DND-41 (cell line): ENCODE measurements at regions not wholly inside any gene's neighbourhood (a gene's known extent, or its start where the extent isn't known, plus 50 kb on each side); places are given as distances from the start of the nearest gene placed in this dataset.

Experiments used
- EZH2 ChIP-seq: IDR thresholded peaks from 3 replicates; pipeline ENCODE4 v1.6.1; 2012; ENCODE audit warnings: borderline replicate concordance, low read depth, mild to moderate bottlenecking, moderate library complexity, low read length, inconsistent platforms; ENCODE audit not compliant: severe bottlenecking
- TF ChIP-seq, protein P1 (sequence below): IDR thresholded peaks from 2 replicates; pipeline ENCODE4 v1.5.1; 2012; ENCODE audit warnings: borderline replicate concordance, low read length, moderate library complexity, mild to moderate bottlenecking; ENCODE audit not compliant: poor library complexity, severe bottlenecking; ENCODE audit errors: extremely low read depth

DNA sequence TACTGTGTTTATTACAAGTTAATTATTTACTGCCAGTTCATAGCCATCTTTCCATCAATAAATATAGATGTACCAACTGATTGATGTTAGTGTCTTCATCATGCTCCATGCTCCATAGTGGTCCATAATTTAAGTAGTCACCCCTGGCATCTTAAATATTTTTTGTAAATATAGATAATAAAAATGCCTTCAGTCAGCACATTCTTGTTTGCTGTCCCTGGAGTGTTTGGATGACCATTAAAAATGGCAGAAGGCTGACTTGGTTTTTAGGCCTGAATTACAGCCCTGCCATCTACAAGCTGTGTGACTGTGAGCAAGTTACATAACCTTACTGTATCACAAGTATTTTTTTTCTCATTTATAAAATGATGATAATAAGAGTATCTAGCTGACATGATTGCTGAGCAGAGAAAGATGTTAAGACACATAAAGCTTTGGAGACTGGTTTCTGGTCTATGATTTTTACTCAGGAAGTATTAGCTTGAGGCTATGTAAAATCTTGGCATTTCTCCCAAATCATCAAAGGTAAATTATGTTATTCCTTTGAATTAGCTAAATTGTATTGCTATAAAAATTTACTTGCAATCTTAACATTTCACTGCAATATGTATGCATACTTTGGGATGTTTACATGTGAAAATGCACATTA lies 427.2 kb downstream of the USP25 start:
- TF ChIP-seq, protein P1, sequence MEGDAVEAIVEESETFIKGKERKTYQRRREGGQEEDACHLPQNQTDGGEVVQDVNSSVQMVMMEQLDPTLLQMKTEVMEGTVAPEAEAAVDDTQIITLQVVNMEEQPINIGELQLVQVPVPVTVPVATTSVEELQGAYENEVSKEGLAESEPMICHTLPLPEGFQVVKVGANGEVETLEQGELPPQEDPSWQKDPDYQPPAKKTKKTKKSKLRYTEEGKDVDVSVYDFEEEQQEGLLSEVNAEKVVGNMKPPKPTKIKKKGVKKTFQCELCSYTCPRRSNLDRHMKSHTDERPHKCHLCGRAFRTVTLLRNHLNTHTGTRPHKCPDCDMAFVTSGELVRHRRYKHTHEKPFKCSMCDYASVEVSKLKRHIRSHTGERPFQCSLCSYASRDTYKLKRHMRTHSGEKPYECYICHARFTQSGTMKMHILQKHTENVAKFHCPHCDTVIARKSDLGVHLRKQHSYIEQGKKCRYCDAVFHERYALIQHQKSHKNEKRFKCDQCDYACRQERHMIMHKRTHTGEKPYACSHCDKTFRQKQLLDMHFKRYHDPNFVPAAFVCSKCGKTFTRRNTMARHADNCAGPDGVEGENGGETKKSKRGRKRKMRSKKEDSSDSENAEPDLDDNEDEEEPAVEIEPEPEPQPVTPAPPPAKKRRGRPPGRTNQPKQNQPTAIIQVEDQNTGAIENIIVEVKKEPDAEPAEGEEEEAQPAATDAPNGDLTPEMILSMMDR = no peak
- no peak for TF ChIP-seq EZH2
